ENCODE measurements at regions not wholly inside any gene's neighbourhood (a gene's known extent, or its start where the extent isn't known, plus 50 kb on each side); places are given as distances from the start of the nearest gene placed in this dataset.

DNA sequence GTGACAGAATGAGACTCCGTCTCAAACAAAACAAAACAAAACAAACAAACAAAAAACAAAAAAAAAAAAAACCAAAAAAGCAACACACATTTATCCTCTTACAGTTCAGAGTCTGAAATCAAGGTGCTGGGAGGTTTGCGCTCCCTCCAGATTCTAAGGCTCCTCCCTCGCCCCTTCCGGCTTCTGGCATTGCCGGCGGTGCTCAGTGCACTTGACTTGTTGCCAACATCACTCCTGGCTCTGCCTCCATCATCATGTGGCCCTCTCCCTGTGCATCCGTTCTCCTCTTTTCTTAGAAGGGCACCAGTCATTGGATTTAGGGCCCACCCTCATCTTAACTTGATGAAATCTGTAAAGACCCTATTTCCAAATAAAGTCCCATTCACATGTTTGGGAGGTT, 73.8 kb downstream of the RBFOX3 start:
- TF ChIP-seq SP1 (IDR thresholded peaks at IDR 0.05), result no peak
- no peak for TF ChIP-seq BHLHE40 (IDR thresholded peaks at IDR 0.05; ENCODE audit: borderline replicate concordance)
- no peak for TF ChIP-seq ZNF384 (IDR thresholded peaks at IDR 0.05)
